GM23248 (cell line): ENCODE measurements at regions not wholly inside any gene's neighbourhood (a gene's known extent, or its start where the extent isn't known, plus 50 kb on each side); places are given as distances from the start of the nearest gene placed in this dataset.
"Not testable (repeated sequence)": the region's sequence is repeated elsewhere in the genome, so short reads cannot be mapped to it uniquely, and the experiment has no call there.

ENCODE experiments used
- DNase-seq: peaks from one replicate; pipeline ENCODE4 v3.0.0-alpha.2; 2015
- H2AFZ ChIP-seq: fragments of 200-600 bp; sonication (generic); 2 replicates; pipeline ENCODE4 v1.6.1; 2016; ENCODE audit warnings: antibody characterized with exemption
- H3F3A ChIP-seq: fragments of 200-600 bp; sonication (generic); 2 replicates; pipeline ENCODE4 v1.6.1; 2016; ENCODE audit warnings: mild to moderate bottlenecking, antibody characterized with exemption, mixed run types; ENCODE audit not compliant: insufficient read depth
- H3K27ac ChIP-seq: fragments of 200-600 bp; sonication (generic); 2 replicates; pipeline ENCODE4 v1.5.1; 2016; ENCODE audit warnings: mild to moderate bottlenecking
- H3K27me3 ChIP-seq: fragments of 200-600 bp; sonication (generic); replicated peaks from 2 replicates; pipeline ENCODE4 v1.6.1; 2016; ENCODE audit warnings: mild to moderate bottlenecking; ENCODE audit not compliant: insufficient read depth
- H3K36me3 ChIP-seq: fragments of 200-600 bp; sonication (generic); 2 replicates; pipeline ENCODE4 v1.6.1; 2016; ENCODE audit warnings: low read depth, mild to moderate bottlenecking
- H3K4me1 ChIP-seq: fragments of 200-600 bp; sonication (generic); 2 replicates; pipeline ENCODE4 v1.6.1; 2016; ENCODE audit warnings: mild to moderate bottlenecking; ENCODE audit not compliant: insufficient read depth
- H3K4me2 ChIP-seq: fragments of 200-600 bp; sonication (generic); one replicate; pipeline ENCODE4 v1.6.1; 2016; ENCODE audit warnings: mild to moderate bottlenecking; ENCODE audit not compliant: unreplicated experiment
- H3K4me3 ChIP-seq: fragments of 200-600 bp; sonication (generic); 2 replicates; pipeline ENCODE4 v1.5.1; 2016; ENCODE audit warnings: mild to moderate bottlenecking
- H3K79me2 ChIP-seq: fragments of 200-600 bp; sonication (generic); 2 replicates; pipeline ENCODE4 v1.6.1; 2016; ENCODE audit warnings: mild to moderate bottlenecking; ENCODE audit not compliant: insufficient read depth
- H3K9ac ChIP-seq: fragments of 200-600 bp; sonication (generic); 2 replicates; pipeline ENCODE4 v1.6.1; 2016; ENCODE audit warnings: mild to moderate bottlenecking
- H3K9me2 ChIP-seq: fragments of 200-600 bp; sonication (generic); 2 replicates; pipeline ENCODE4 v1.6.1; 2016; ENCODE audit warnings: mixed run types, mild to moderate bottlenecking, moderate library complexity; ENCODE audit not compliant: insufficient read depth
- H3K9me3 ChIP-seq: fragments of 200-600 bp; sonication (generic); one replicate; pipeline ENCODE4 v1.6.1; 2017; ENCODE audit warnings: low read depth
- H4K20me1 ChIP-seq: fragments of 200-600 bp; sonication (generic); 2 replicates; pipeline ENCODE4 v1.6.0; 2016; ENCODE audit not compliant: insufficient read depth
- EZH2 ChIP-seq: fragments of 200-600 bp; sonication (generic); IDR thresholded peaks from 2 replicates; pipeline ENCODE4 v1.6.1; 2018; ENCODE audit warnings: antibody characterized with exemption, mild to moderate bottlenecking; ENCODE audit not compliant: insufficient read depth, poor library complexity, severe bottlenecking
- EZH2phosphoT487 ChIP-seq: fragments of 200-600 bp; sonication (generic); IDR thresholded peaks from 2 replicates; pipeline ENCODE4 v1.6.1; 2018; ENCODE audit warnings: antibody characterized with exemption, moderate library complexity, mild to moderate bottlenecking, low read depth; ENCODE audit not compliant: insufficient read depth
- WGBS, 2 experiments: methylation state at CpG; one replicate each; pipeline ENCODE4 v1.1.6; 2015 to 2017; ENCODE audit warnings: low lambda C conversion rate in 2 of 2, low coverage in 1 of 2; ENCODE audit errors: missing lambda C conversion rate in 2 of 2; 5-methylcytosine and 5-hydroxymethylcytosine counted together
- in situ Hi-C: fragments of 300-500 bp; cut with MboI; formaldehyde crosslinking; loops from 2 replicates; pipeline ENCODE4 v1.15.0; 2020

- Histone ChIP-seq H2AFZ (no peak overlapping the region), H3F3A (no peaks in the 10 kb centered on the region), H3K4me2 (no peak overlapping the region), H3K4me1 (no peaks in the 10 kb centered on the region), H3K9me3 (no peaks in the 10 kb centered on the region), H3K9me2 (no peaks in the 10 kb centered on the region), H3K4me3 (no peak overlapping the region), H3K27me3 (peaks cover 19% of the 10 kb centered on the region), H3K79me2 (no peaks in the 10 kb centered on the region), H4K20me1 (no peaks in the 10 kb centered on the region), H3K9ac (no peak overlapping the region), H3K27ac (no peak overlapping the region), H3K36me3 (no peaks in the 10 kb centered on the region)
- in situ Hi-C loops, result no loop called here
- 45 to 48% methylated on average over 2 of the region's 2 CpGs for WGBS, 2 experiments
- DNase-seq, result no peak
- TF ChIP-seq EZH2phosphoT487, result no peak
- no peak for TF ChIP-seq EZH2
Observed at GRCh38 chr1:14280909-14281308, 317.6 kb upstream of the KAZN start.

DNA sequence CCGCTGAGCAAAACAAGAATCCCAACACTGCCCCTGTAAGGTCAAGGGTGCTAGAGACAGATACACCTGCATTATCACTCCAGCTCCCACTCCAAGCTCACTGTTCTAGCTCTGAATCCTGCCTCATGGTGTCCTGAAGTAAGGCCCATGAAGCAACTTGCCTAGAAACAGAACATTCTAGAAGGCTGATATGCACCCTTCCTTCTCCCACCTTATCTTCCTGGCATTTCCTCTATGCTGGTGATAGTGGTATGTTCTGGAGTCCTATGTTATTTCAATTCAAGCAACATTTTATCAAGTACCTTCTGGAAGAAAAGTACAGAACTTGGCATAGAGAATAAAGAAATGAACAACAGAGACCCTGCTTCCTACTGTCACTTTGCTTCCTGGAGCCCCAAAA is 317.1 kb upstream of the KAZN start:
- Histone ChIP-seq H3K4me2 (no peak overlapping the region), H2AFZ (no peak overlapping the region), H3K9ac (no peak overlapping the region), H3K4me3 (no peak overlapping the region), H3K4me1 (no peaks in the 10 kb centered on the region), H3K27me3 (peaks cover 19% of the 10 kb centered on the region), H3K9me3 (no peaks in the 10 kb centered on the region), H3K9me2 (no peaks in the 10 kb centered on the region), H3K79me2 (no peaks in the 10 kb centered on the region), H4K20me1 (no peaks in the 10 kb centered on the region), H3F3A (no peaks in the 10 kb centered on the region), H3K36me3 (no peaks in the 10 kb centered on the region), H3K27ac (no peak overlapping the region)
- no peak for DNase-seq
- 75 to 100% methylated on average over 1 of the region's 1 CpG for WGBS, 2 experiments
- TF ChIP-seq EZH2phosphoT487, result no peak
- no peak for TF ChIP-seq EZH2
- in situ Hi-C loops, result no loop called here

GRCh38 chr1:14282707-14283106 is 315.8 kb upstream of the KAZN start:
- WGBS, 2 experiments, result 54 to 63% methylated on average over 7 of the region's 7 CpGs
- H3F3A ChIP-seq, result no peaks in the 10 kb centered on the region
- no peak overlapping the region for H3K9ac ChIP-seq
- no peaks in the 10 kb centered on the region for H3K79me2 ChIP-seq
- H3K27me3 ChIP-seq, result peaks cover 22% of the 10 kb centered on the region
- no peaks in the 10 kb centered on the region for H3K9me2 ChIP-seq
- no peak overlapping the region for H2AFZ ChIP-seq
- H3K9me3 ChIP-seq, result no peaks in the 10 kb centered on the region
- DNase-seq, result peak; percentile 9
- H3K36me3 ChIP-seq, result no peaks in the 10 kb centered on the region
- no peaks in the 10 kb centered on the region for H3K4me1 ChIP-seq
- in situ Hi-C loops, result no loop called here
- H3K4me2 ChIP-seq, result no peak overlapping the region
- no peak overlapping the region for H3K27ac ChIP-seq
- H4K20me1 ChIP-seq, result no peaks in the 10 kb centered on the region
- no peak overlapping the region for H3K4me3 ChIP-seq
- no peak for TF ChIP-seq EZH2phosphoT487
- no peak for TF ChIP-seq EZH2

GRCh38 chr1:14285238-14285637 is 313.2 kb upstream of the KAZN start:
- peaks cover 16% of the 10 kb centered on the region for H3K27me3 ChIP-seq
- no peak overlapping the region for H2AFZ ChIP-seq
- 57% methylated on average over 2 of the region's 2 CpGs for WGBS, 2 experiments
- in situ Hi-C loops, result no loop called here
- no peaks in the 10 kb centered on the region for H3K9me2 ChIP-seq
- H3K79me2 ChIP-seq, result no peaks in the 10 kb centered on the region
- no peaks in the 10 kb centered on the region for H3F3A ChIP-seq
- H3K9ac ChIP-seq, result no peak overlapping the region
- H3K4me3 ChIP-seq, result no peak overlapping the region
- H3K36me3 ChIP-seq, result no peaks in the 10 kb centered on the region
- H3K27ac ChIP-seq, result no peak overlapping the region
- no peak overlapping the region for H3K4me2 ChIP-seq
- TF ChIP-seq EZH2phosphoT487 (no peak), EZH2 (no peak)
- H3K4me1 ChIP-seq, result no peaks in the 10 kb centered on the region
- DNase-seq, result no peak
- no peaks in the 10 kb centered on the region for H4K20me1 ChIP-seq
- no peaks in the 10 kb centered on the region for H3K9me3 ChIP-seq

- H3F3A ChIP-seq, H3K4me2 ChIP-seq, H3K36me3 ChIP-seq, H4K20me1 ChIP-seq, H3K79me2 ChIP-seq, H3K4me3 ChIP-seq, H3K27ac ChIP-seq, H3K4me1 ChIP-seq, H2AFZ ChIP-seq, H3K9me3 ChIP-seq, in situ Hi-C loops, H3K9me2 ChIP-seq, DNase-seq, H3K9ac ChIP-seq: not testable (repeated sequence)
- H3K27me3 ChIP-seq, result peaks cover 18% of the 10 kb centered on the region
- 48 to 59% methylated on average over 6 of the region's 6 CpGs for WGBS, 2 experiments
Observed at GRCh38 chr1:14291182-14291581, 307.3 kb upstream of the KAZN start.
